ENCODE measurements at regions not wholly inside any gene's neighbourhood (a gene's known extent, or its start where the extent isn't known, plus 50 kb on each side); places are given as distances from the start of the nearest gene placed in this dataset.

GRCh38 chr12:29879606-29880308 is 96.0 kb upstream of the TMTC1 start:
- CTCF ChIA-PET, result interaction anchor here (0.6 to 1.8 kb wide), 4 partner anchors 10 to 656 kb away, joined by 3 to 6 read pairs (median 4); no protein-coding TSS in a partner anchor
- intact Hi-C loops (cut with micrococcal nuclease), result no loop called here

GRCh38 chr12:29869946-29870345 is 86.2 kb upstream of the TMTC1 start:
- POLR2A ChIA-PET, result no interaction called here
- CTCF ChIA-PET, result no interaction called here

More at GRCh38 chr12:29879606-29880308, 96.0 kb upstream of the TMTC1 start:
- Mint-ChIP-seq H3K9me3 (ENCODE audit: unreplicated experiment) (peaks cover 8% of the 10 kb centered on the region), H3K4me3 (ENCODE audit: unreplicated experiment) (no peak overlapping the region), H3K4me1 (ENCODE audit: insufficient read depth, unreplicated experiment) (no peaks in the 10 kb centered on the region), H3K36me3 (ENCODE audit: insufficient read depth, unreplicated experiment) (no peaks in the 10 kb centered on the region), H3K27ac (ENCODE audit: low read depth, unreplicated experiment) (no peak overlapping the region), H3K27me3 (ENCODE audit: insufficient read depth, unreplicated experiment) (no peaks in the 10 kb centered on the region)
- no TSS peak for BruUV-seq (replicated peaks)
- TF ChIP-seq CTCF (IDR thresholded peaks at IDR 0.05; ENCODE audit: unreplicated experiment), result no peak
- no peak for DNase-seq (ENCODE audit: unreplicated experiment)
- POLR2A ChIA-PET, result interaction anchor here (0.7 to 1.0 kb wide), 2 partner anchors 8 to 10 kb away, joined by 4 to 7 read pairs; no protein-coding TSS in a partner anchor

GRCh38 chr12:29867823-29868222 is 84.1 kb upstream of the TMTC1 start:
- ChIA-PET CTCF (interaction anchor here (0.6 kb wide), 1 partner anchor 268 kb away, joined by 3 read pairs; no protein-coding TSS in a partner anchor), POLR2A (no interaction called here)
- no peaks in the 10 kb centered on the region for H3K9me3 Mint-ChIP-seq (ENCODE audit: unreplicated experiment)
- TF ChIP-seq CTCF (IDR thresholded peaks at IDR 0.05; ENCODE audit: unreplicated experiment), result no peak
- no peak overlapping the region for H3K4me3 Mint-ChIP-seq (ENCODE audit: unreplicated experiment)
- H3K4me1 Mint-ChIP-seq (ENCODE audit: insufficient read depth, unreplicated experiment), result no peaks in the 10 kb centered on the region
- DNase-seq (ENCODE audit: unreplicated experiment), result no peak
- no peak overlapping the region for H3K27ac Mint-ChIP-seq (ENCODE audit: low read depth, unreplicated experiment)
- intact Hi-C loops (cut with micrococcal nuclease), result no loop called here
- no peaks in the 10 kb centered on the region for H3K36me3 Mint-ChIP-seq (ENCODE audit: insufficient read depth, unreplicated experiment)
- H3K27me3 Mint-ChIP-seq (ENCODE audit: insufficient read depth, unreplicated experiment), result no peaks in the 10 kb centered on the region
- no TSS peak for BruUV-seq (replicated peaks)

More at GRCh38 chr12:29869946-29870345, 86.2 kb upstream of the TMTC1 start:
- BruUV-seq (replicated peaks), result no TSS peak
- H3K9me3 Mint-ChIP-seq (ENCODE audit: unreplicated experiment), result no peaks in the 10 kb centered on the region
- H3K4me3 Mint-ChIP-seq (ENCODE audit: unreplicated experiment), result no peak overlapping the region
- no peak for TF ChIP-seq CTCF (IDR thresholded peaks at IDR 0.05; ENCODE audit: unreplicated experiment)
- no peaks in the 10 kb centered on the region for H3K4me1 Mint-ChIP-seq (ENCODE audit: insufficient read depth, unreplicated experiment)
- intact Hi-C loops (cut with micrococcal nuclease), result no loop called here
- no peaks in the 10 kb centered on the region for H3K36me3 Mint-ChIP-seq (ENCODE audit: insufficient read depth, unreplicated experiment)
- H3K27ac Mint-ChIP-seq (ENCODE audit: low read depth, unreplicated experiment), result no peak overlapping the region
- DNase-seq (ENCODE audit: unreplicated experiment), result no peak
- H3K27me3 Mint-ChIP-seq (ENCODE audit: insufficient read depth, unreplicated experiment), result no peaks in the 10 kb centered on the region

- CTCF ChIA-PET, result interaction anchor here (1.3 kb wide), 1 partner anchor 16 kb away, joined by 4 read pairs; no protein-coding TSS in a partner anchor
- intact Hi-C loops (cut with micrococcal nuclease), result no loop called here
- H3K4me3 Mint-ChIP-seq (ENCODE audit: unreplicated experiment), result no peak overlapping the region
- TF ChIP-seq CTCF (IDR thresholded peaks at IDR 0.05; ENCODE audit: unreplicated experiment), result no peak
- no peaks in the 10 kb centered on the region for H3K27me3 Mint-ChIP-seq (ENCODE audit: insufficient read depth, unreplicated experiment)
- POLR2A ChIA-PET, result no interaction called here
- H3K4me1 Mint-ChIP-seq (ENCODE audit: insufficient read depth, unreplicated experiment), result peaks cover 2% of the 10 kb centered on the region
- no peaks in the 10 kb centered on the region for H3K36me3 Mint-ChIP-seq (ENCODE audit: insufficient read depth, unreplicated experiment)
- BruUV-seq (replicated peaks), result no TSS peak
- H3K9me3 Mint-ChIP-seq (ENCODE audit: unreplicated experiment), result no peaks in the 10 kb centered on the region
- no peak for DNase-seq (ENCODE audit: unreplicated experiment)
- H3K27ac Mint-ChIP-seq (ENCODE audit: low read depth, unreplicated experiment), result no peak overlapping the region
Observed at GRCh38 chr12:29863665-29864064, 79.9 kb upstream of the TMTC1 start.

Data from MCF 10A (cell line).